DMS114 treated with DMSO at 0.1 percent for 48 hours (cell line): ENCODE measurements at regions not wholly inside any gene's neighbourhood (a gene's known extent, or its start where the extent isn't known, plus 50 kb on each side); places are given as distances from the start of the nearest gene placed in this dataset.

Experiments used
- DNase-seq: peaks from one replicate; lab custom pipeline; 2025; ENCODE audit not compliant: unreplicated experiment; lab: John Stamatoyannopoulos, UW

DNA sequence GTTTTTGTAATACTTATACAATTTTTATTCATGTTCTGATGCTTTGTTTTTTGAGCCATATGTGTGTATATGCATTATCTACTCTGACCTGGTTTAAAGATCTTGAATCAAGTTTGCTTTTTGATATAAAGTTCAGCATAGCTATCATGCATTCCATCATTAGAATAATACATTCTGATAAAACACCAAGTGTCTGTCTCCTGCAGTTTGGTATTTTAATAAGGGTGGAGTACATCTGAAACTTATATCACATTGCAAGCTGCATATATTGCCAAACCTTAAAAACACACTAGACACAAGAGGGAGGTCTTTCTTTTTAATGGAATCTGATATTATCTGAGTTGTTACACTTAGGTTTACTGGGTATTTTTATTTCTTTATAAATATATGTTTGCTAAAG, 102.8 kb upstream of the ADAMTSL1 start:
- DNase-seq: no peak

GRCh38 chr9:18371621-18372020, 102.3 kb upstream of the ADAMTSL1 start:
- no peak for DNase-seq

GRCh38 chr9:18379073-18379811, 94.7 kb upstream of the ADAMTSL1 start:
- no peak for DNase-seq

DNA sequence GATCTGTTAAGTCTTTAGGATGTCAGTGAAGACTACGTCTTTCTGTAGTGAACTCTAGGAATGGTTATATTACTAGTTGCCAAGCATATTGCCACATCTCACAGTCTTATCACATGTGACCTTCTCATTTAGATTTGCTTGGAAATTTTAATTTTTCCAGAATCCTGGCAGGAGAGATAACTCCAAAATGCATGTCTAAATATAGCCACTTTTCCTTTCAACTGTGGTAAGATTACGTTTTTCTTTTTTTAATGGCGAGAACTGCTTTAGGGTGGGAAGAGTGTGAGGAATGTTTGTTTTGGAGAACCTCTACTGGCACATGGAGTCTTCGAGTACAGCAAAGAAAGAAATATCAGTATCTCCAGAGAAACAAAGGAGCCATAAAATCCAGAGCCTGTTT, 91.7 kb upstream of the ADAMTSL1 start:
- no peak for DNase-seq

- DNase-seq: no peak
Observed at GRCh38 chr9:18384066-18384465, 89.9 kb upstream of the ADAMTSL1 start.

- no peak for DNase-seq
Observed at GRCh38 chr9:18385696-18386490, 88.1 kb upstream of the ADAMTSL1 start.

GRCh38 chr9:18390393-18390792, 83.6 kb upstream of the ADAMTSL1 start:
- no peak for DNase-seq

DNA sequence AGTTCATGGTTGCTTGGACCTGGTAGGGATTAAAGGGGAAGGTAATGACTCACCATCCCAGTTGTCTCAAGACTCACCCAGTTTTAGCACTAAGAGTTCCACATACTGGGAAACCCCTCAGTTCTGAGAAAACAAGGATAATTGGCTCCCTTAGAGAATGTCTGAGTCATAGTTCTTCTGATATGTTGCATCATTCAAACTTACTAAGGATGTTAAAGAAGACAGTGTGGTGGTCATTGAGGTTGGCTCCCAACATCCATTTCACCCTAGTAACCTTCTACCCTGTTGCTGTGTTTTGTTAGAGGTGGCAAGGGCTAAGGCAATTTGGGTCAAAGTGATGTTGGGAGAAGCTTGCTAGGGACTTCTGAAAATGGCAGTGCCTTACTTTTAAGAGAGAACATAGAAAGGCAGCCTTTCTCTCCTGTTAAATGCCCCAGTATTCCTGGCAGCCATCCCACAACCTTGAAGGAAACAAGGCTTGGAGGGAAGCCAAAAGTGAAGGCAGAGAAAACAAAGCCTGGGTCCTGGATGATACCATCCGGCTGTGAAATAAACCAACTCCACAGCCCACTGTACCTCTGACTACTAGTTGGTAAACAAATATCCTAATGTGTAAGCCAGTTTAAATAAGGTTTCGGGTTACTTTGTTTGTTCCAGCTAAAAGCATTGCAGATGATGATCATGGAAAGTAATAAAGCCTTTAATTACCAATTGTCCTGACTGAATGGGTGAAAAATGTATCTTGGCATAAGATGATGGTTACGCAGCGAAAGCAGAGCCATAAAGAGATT, 80.4 kb upstream of the ADAMTSL1 start:
- no peak for DNase-seq

DNA sequence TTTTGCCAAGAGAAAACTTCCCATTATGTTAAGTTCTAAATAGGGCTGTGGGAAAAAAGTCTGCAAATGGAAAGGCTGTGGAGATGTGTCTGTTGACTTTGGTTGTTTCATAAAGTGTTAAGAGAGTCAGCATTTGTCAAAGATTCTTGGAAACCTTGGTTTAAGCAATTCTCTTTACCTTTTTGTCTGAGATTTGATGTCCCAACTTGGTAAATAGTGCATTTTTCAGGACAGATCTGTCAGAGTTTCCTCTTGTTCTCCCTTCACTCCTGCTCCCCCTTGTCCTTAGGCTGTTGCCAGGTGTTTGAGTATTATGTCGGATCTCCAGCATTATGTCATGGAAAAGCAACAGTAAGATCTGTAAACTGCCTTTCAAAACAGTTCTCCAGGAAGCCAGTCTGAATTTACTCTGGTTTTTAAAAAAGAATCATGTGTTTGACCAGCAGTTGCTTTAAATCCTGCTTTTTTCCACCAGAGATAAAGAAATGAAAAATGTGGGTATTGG, 79.1 kb upstream of the ADAMTSL1 start:
- DNase-seq: no peak

GRCh38 chr9:18396102-18396728, 77.7 kb upstream of the ADAMTSL1 start:
- no peak for DNase-seq

DNA sequence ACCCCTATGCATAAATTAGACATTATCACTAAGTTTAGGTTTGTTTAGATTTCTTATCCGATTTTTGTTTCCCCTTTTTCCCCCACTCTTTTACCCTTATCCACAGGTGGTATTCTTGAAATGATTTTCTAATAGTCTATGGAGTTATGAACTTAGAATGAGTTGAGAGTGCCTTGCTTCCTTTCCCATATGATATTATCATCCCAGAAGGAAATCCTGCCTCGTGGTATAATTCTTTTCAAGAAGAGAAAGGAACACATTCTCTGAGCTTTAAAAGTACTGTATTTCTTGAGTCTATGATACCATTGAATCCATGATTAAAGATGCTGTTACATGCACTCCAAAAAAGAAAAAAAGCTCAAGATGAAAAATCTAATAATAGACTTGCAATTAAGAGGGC, 76.9 kb upstream of the ADAMTSL1 start:
- no peak for DNase-seq

GRCh38 chr9:18398038-18398437, 75.9 kb upstream of the ADAMTSL1 start:
- no peak for DNase-seq

DNA sequence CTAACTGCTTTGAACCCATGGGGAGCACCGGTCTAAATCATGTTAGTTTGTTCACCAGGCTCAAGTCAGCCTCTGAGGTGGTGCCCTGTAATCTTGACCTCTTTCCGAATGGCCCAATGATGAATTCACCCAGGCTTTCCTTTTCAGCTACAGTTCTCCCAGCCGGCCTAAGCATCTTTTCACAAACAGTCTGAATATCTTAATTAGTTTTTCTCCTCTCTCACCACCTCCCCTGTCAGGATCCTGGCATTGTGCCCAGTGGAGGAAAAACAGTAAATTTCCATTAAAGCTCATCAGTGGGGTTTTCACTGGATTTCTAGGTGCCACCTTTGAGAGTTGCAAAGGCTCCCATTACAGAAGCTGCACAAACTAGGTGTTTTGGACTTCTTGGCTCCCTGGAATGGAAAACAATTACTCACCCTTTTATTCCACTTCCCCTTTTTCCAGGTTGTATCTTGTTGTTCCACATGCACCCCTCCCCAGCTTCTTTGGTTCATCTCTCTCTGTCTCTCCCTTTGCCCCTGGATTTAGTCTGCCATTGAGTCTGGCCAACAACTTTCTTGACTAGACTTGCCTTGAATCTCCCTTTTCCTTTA, 69.4 kb upstream of the ADAMTSL1 start:
- no peak for DNase-seq

- no peak for DNase-seq
Observed at GRCh38 chr9:18405240-18405639, 68.7 kb upstream of the ADAMTSL1 start.

DNA sequence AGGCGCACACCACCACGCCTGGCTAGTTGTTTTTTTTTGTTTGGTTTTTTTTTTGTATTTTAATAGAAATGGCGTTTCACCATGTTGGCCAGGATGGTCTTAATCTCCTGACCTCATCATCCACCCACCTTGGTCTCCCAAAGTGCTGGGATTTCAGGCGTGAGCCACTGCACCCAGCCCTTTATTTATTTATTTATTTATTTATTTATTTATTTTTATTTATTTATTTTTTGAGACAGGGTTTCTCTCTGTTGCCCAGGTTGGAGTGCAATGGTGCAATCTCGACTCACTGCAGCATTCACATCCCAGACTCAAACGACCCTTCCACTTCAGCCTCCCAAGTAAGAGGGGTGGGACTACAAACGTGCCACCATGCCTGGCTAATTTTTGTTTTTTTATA, 63.0 kb upstream of the ADAMTSL1 start:
- DNase-seq: no peak

DNA sequence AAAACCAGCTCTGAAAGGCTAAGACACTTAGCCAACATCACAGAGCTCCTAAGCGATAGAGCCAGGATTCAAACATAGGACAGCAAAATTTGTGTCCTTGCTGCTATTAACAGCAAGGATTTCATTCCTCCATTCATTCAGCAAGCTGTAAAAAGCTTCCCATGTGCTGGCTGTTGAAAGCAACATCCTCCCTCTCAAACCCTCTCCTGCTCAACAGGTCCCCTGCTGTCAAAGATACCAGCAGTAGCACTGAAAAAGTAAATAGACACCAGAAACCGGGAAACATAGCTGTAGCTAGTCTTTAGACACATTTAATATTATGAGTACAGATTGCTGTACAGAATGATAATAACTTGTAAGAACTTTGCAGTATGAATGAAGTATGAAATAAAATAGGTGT, 52.6 kb upstream of the ADAMTSL1 start:
- no peak for DNase-seq

DNA sequence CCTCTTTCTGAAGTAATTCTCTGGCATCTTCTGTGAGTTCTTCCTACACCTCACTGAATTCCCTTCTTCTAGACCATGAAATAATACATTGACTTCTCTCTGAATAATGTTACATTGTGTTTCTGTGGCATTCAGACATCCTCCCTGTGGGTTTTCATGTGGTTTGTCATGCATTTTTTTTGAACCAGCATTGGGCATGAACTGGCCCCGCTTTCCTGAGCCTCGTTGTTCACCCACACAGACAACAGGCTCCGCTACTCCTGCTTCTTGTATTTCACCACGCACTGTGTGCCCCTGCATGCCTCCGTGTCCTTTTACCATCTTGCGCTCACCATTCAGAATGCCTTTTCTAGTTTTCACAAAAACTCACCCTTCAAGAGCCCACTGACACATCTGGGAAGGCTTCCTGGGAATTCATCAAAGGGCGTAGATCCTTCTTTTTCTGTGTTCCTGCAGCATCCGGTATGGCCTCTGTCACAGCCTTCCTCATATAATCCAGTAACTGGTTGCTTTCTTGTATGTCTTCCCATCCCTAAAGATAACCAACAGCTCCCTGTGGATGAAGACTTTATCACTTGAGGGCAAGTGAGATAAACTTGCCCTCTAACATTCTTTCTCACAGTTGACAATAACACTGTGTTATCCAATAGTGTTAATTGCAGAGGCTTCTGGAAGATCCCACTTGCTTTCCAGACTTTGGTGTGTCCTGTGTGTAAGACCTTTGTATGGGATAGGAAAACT, 51.5 kb upstream of the ADAMTSL1 start:
- DNase-seq: no peak

DNA sequence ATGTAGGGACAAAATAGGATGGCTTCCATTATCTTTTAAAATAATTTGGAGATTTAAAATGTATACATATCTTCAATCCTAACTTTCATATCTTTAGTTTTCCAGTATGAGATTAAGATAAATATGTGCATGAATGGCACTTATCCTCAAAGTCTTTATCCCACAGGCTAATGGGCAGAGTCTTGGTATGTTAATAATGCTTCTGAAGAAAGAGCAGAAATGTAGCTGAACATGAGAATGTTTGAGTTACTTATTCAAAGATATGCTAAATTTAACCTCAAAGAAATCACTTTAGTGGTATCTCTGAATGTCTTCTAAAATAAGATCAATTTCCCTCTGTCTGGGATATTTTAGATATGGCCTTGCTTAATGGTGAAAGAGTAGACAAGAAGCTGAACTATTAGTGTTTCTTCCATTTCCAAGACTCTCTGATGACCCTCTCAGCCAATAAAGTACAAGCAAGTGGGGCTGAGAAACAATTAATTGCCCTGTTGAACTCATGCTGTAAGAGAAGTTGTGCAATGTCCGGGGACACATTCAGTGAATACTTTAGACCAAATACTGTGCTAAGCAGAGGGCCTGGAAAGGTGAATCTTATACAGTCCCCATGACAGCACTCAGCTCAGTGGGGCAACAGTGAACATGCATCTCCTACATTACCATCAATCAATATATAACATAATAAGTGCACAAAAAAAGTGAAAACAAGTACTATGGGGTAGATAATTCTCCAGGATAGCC, 50.0 kb upstream of the ADAMTSL1 start:
- no peak for DNase-seq
